HepG2 (cell line): ENCODE measurements at regions not wholly inside any gene's neighbourhood (a gene's known extent, or its start where the extent isn't known, plus 50 kb on each side); places are given as distances from the start of the nearest gene placed in this dataset.

ENCODE experiments used
- HES4 ChIP-seq: sonication (generic); formaldehyde crosslinking; IDR thresholded peaks from 2 replicates; pipeline ENCODE4 v1.9.0; 2021; ENCODE audit warnings: mild to moderate bottlenecking, missing genetic modification reagents, borderline replicate concordance
- HOXD1 ChIP-seq: sonication (generic); formaldehyde crosslinking; IDR thresholded peaks from 2 replicates; pipeline ENCODE4 v1.5.0; 2020; ENCODE audit warnings: missing genetic modification reagents
- SMAD1 ChIP-seq: sonication (generic); formaldehyde crosslinking; IDR thresholded peaks from 2 replicates; pipeline ENCODE4 v1.4.0; 2020; ENCODE audit warnings: missing genetic modification reagents, low read depth, mild to moderate bottlenecking, borderline replicate concordance
- YY1 ChIP-seq: IDR thresholded peaks from 2 replicates; pipeline ENCODE4 v1.6.1; 2011; ENCODE audit warnings: low read length, low read depth, moderate library complexity, mild to moderate bottlenecking; ENCODE audit not compliant: insufficient read depth, insufficient replicate concordance
- ZNF136 ChIP-seq: sonication (generic); formaldehyde crosslinking; IDR thresholded peaks from 2 replicates; pipeline ENCODE4 v1.8.1; 2022; ENCODE audit warnings: low read depth, mild to moderate bottlenecking, moderate library complexity, missing genetic modification reagents
- ZNF607 ChIP-seq: sonication (generic); formaldehyde crosslinking; IDR thresholded peaks from 2 replicates; pipeline ENCODE4 v1.5.1; 2020; ENCODE audit warnings: missing genetic modification reagents, mild to moderate bottlenecking, borderline replicate concordance
- ZNF768 ChIP-seq: sonication (generic); formaldehyde crosslinking; IDR thresholded peaks from 2 replicates; pipeline ENCODE4 v1.4.0; 2020; ENCODE audit warnings: missing genetic modification reagents
- TF ChIP-seq, protein P1 (sequence below): sonication (generic); formaldehyde crosslinking; IDR thresholded peaks from 2 replicates; pipeline ENCODE4 v1.5.1; 2020; ENCODE audit warnings: mild to moderate bottlenecking, missing genetic modification reagents, moderate library complexity
- TF ChIP-seq, protein P2 (sequence below): IDR thresholded peaks from 2 replicates; pipeline ENCODE4 v1.6.1; 2016; ENCODE audit warnings: control low read depth

DNA sequence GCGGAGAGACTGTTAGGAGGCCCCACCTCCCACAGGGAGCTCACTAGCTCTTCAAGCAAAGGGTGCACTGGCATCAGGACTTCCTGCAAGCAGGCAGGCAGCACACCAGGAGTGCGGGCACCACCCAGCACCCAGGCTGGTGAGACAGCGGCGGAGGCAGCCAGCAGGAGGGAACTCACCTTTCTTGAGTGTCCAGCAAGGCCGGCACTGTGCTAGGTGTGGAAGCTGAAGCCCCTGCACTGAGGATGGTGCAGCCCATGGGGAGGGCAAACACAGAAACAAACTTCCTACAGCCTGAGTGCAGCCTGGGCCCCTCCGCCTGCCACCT, 100.7 kb upstream of the ID2 start (continued):
- TF ChIP-seq ZNF136 (CRISPR knock-in tag) (no peak), ZNF768 (CRISPR knock-in tag) (no peak), YY1 (no peak), SMAD1 (CRISPR knock-in tag) (no peak), ZNF607 (CRISPR knock-in tag) (no peak), HES4 (CRISPR knock-in tag) (no peak), HOXD1 (CRISPR knock-in tag) (no peak)
- TF ChIP-seq, protein P1, sequence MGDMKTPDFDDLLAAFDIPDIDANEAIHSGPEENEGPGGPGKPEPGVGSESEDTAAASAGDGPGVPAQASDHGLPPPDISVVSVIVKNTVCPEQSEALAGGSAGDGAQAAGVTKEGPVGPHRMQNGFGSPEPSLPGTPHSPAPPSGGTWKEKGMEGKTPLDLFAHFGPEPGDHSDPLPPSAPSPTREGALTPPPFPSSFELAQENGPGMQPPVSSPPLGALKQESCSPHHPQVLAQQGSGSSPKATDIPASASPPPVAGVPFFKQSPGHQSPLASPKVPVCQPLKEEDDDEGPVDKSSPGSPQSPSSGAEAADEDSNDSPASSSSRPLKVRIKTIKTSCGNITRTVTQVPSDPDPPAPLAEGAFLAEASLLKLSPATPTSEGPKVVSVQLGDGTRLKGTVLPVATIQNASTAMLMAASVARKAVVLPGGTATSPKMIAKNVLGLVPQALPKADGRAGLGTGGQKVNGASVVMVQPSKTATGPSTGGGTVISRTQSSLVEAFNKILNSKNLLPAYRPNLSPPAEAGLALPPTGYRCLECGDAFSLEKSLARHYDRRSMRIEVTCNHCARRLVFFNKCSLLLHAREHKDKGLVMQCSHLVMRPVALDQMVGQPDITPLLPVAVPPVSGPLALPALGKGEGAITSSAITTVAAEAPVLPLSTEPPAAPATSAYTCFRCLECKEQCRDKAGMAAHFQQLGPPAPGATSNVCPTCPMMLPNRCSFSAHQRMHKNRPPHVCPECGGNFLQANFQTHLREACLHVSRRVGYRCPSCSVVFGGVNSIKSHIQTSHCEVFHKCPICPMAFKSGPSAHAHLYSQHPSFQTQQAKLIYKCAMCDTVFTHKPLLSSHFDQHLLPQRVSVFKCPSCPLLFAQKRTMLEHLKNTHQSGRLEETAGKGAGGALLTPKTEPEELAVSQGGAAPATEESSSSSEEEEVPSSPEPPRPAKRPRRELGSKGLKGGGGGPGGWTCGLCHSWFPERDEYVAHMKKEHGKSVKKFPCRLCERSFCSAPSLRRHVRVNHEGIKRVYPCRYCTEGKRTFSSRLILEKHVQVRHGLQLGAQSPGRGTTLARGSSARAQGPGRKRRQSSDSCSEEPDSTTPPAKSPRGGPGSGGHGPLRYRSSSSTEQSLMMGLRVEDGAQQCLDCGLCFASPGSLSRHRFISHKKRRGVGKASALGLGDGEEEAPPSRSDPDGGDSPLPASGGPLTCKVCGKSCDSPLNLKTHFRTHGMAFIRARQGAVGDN (CRISPR knock-in tag), result peak; percentile 47
- TF ChIP-seq, protein P2, sequence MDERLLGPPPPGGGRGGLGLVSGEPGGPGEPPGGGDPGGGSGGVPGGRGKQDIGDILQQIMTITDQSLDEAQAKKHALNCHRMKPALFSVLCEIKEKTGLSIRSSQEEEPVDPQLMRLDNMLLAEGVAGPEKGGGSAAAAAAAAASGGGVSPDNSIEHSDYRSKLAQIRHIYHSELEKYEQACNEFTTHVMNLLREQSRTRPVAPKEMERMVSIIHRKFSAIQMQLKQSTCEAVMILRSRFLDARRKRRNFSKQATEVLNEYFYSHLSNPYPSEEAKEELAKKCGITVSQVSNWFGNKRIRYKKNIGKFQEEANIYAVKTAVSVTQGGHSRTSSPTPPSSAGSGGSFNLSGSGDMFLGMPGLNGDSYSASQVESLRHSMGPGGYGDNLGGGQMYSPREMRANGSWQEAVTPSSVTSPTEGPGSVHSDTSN (CRISPR knock-in tag), result no peak
